ENCODE measurements at regions not wholly inside any gene's neighbourhood (a gene's known extent, or its start where the extent isn't known, plus 50 kb on each side); places are given as distances from the start of the nearest gene placed in this dataset.

DNA sequence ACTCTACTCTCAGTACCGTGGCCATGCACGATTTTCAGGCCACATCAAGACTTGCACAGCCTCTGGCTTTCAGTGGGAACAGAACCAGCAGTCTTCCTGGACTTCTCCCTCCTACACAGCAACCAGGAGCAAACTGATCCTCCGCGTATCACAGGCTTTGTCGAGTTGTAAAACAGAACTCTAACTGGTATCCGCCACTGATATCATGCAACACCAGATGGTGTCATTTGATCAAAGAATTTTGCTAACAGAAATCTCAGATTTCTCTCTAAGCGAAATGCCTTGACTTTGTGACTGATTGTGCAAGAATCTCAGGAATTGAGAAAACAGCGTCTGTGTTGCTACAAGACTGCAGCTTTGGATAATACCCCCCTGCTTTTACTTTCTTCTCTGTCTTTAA lies 85.7 kb downstream of the COPS8 start:
- DNase-seq: no peak

DNA sequence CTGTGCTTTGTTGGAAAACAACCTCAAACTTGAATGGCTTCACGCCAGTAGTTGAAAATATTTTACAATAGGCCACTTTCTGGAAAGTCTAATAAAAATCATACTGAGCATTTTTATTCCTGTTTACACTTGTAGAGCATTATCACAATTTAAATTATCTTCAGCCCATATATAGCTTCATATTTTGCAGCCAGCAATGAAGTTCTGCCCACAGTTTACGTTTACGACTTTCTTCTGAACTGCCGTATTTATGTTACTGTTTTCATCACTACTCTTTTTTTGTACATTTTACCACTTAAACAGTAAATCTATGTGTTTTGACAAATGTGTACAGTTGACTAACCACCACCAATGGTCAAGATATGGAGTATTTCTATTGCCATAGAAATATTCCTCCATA lies 86.2 kb downstream of the COPS8 start:
- no peak for DNase-seq

DNA sequence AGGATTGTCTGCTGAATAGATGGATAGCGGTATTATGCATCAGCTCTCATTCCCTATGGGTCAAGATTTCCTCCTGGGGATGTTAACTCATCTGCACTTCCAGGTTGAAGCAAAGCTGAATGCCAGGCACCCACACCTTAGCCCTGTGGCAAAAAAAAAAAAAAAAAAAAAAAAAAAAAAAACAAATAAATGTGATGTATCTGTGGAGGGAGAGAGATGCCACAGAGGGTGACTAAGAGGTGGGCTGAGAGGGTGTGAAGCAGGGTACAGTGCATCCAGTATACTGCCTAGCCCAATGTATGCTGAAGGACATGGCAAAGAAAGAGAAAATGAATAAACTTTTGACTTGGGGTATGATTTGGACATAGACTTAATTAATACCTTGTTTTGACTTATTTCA lies 91.4 kb downstream of the COPS8 start:
- DNase-seq: no peak

DNA sequence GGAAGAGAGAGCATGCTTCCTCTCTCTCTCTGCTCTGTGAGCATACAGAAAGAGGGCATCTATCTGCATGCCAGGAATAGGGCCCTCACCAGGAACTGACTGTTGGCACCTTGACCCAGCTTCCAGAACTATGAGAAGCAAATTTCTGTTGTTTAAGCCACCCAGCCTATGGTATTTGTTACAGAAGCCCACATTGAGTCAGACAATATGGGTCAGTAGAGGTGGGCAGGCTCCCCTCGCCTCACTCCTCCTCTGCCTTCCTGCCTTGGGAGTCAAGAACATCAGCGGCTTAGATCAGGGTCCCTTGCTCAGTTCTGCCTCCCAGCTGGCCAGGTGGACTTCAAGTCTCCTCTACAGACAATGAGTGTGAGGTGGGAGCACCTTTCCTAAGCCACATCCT lies 92.3 kb downstream of the COPS8 start:
- no peak for DNase-seq

DNA sequence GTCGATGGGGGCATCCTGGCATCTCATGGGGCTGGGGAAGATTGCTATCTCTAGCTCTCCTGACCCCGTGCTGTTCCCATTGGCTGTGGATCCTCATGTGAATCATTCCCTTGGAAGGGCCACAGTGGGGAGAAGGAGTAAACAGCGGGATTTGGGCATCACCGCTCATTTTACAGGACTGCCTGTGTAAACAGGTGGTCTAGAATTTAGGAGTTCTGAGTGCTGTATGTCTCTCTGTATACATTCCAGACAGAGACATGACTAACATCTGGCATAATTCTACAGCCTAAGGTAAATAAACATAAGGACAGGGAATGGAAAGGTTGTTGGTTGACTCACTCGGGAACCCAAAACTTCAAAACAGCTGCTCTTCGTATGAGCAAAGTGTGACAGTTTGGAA lies 92.7 kb downstream of the COPS8 start:
- DNase-seq: no peak

DNA sequence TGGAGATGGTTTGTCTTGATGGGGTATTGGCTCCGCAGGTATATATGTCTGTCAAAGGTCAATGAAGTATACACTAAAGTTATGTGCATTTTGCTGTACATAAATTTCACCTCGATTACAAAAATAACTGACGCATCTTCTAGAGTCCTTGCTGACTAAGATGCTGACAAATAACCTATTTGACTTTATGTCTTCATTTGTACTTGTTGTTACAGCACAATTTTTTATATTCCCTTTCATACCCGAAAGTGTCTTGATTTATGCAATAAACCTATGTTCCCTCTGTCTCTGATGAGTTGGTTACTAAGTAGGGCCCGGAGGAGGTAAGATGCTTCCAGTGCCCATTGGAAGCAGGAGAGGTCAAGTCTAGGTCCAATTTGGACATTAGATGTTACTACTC lies 93.5 kb downstream of the COPS8 start:
- no peak for DNase-seq

DNA sequence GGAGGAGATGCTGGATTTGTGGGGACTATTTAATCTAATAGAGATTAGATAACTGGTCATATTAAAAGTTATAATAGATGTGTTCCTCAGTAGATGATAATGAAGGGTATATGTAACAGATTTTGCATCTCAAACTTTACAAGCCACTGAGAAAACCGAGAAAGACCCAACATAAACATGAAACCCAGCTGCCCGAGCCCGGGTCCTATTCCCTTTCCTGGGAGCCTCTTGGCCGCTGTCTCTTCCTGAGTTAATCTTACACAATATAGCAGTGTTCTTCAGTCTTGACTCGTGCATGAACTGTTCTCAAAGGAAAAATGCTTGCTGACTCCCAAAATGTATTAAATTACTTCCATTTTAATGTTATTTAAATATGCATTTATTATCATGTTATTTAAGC lies 94.5 kb downstream of the COPS8 start:
- DNase-seq: no peak

DNA sequence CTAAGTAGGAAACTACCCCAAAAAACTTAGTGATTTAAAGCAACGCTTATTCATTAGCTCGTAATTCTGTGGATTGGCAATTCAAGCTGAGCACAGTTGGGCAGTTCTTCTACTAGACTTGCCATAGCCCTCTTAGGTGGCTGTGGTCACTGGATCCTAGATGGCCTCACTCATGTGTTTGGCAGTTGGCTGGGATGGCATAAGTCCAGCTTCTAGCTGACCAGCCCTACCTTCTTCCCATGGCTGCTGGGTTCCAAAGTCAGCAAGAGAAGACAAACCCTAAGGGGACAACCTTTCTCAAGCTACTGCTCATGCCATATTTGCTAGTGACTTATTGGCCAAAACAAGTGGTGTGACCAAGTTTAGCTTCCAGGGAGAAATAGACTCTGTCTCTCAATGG lies 95.3 kb downstream of the COPS8 start:
- no peak for DNase-seq

DNA sequence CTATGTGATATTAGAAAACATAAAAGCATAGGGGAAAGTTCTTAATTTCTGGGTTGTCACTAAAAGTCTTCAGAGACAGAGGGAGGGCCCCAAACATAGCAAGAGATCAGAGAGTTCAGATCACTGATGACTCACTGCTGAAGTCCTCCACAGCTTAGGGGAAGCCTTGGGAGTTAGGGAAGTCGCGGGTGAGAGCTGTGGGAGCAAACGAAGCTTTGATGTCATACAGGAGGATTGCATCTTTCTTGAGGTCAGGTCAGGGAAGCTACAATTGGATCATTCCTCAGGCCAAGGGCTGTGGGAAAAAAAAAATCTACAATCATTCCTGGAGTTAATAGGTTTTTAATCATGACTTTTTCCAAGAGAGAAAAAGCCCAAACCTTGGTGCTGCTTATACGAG lies 96.2 kb downstream of the COPS8 start:
- no peak for DNase-seq

DNA sequence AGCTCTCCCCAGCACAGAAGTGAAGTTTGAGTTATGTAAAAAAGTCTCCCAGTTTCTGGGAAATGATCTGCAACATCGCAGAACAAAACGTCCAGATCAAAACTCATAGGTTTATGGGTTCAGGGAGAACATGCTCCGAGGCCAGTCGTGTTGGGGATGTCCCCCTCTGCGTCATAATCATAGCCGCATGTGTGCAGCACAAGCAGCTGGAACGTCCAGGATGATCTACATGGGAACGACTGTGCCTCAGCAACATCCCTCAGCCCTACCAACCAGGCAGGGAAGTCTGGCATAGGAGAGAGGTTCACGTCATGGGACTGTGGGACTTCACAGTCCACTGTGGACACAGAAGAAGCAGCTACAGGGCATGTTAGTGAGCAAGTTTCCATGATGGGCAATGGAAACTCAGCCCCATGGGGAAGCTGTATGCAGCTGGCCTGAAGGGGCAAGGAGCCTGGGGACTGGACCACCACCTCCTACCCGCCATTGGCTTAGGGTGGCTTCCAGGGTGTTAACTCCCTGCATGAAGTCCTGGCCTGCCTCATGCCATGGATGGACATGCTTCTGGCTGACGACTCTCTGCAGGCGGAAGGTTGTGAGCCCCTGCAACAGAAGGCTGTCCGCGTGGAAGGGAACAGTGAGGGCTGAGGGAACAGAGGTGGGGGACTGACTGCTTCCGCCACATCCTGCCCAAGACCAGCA lies 96.9 kb downstream of the COPS8 start:
- no peak for DNase-seq

DNA sequence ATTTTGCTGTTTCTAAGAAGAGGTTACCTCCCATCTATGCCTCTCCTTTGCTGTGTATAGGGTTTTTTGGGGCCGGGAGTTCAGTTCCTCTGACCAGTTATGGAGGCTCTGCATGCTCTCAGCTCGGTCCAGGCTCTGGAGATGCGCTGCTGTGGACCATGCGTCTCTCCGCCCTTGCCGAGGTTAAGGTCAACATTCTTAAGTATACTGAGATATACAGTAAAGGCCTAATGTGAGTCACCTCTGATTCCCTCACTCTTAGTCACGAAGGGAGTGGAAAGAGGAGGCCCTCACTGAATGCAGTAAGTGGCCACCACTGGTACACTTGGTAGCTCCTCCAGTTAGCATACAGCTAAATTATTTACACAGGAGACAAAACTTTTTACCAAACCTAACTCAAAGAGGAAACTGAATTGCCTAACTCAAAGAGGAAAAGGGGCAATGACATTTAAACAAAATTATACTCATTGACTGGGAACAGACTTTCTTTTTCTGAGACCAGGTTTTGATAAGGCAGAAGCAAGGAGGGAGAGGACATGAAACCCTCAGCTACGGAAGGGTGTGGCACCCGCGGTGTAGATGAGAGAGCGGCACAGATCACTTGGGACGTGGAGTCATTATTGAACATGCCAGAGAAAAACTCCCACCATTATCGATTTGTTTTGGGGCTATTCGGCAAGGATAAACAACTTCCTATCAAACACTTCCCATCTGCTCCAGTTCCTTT lies 98.7 kb downstream of the COPS8 start:
- DNase-seq: no peak

DNA sequence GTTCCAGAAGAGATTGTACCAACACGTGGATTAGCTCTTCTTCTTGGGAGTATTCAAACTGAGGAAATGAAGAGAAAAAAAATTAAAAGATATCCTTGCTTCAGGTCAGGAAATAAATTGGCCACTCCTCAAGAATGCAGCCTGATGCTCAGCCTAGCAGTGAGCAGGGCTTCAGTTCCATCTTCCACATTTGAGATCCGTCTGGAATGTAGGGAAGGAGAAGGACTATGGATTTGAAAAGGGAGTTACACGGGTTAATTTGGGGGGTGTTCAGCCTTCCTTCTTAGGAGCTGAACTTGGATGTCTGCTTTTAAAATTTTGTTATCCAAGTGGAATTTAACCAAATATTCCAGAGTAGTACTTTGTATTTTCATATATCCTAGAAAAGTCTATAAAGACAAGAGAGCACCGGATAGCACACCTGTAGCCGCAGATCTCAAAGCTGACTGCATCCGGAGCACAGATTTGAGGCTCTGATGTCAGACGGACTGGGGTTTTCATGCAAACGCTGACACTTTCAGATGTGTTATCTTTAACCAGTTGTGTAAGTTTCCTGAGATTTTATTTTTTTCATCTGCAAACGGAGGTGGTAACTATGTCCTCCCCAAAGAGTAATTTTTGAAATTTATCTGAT lies 99.3 kb downstream of the COPS8 start:
- no peak for DNase-seq

DNA sequence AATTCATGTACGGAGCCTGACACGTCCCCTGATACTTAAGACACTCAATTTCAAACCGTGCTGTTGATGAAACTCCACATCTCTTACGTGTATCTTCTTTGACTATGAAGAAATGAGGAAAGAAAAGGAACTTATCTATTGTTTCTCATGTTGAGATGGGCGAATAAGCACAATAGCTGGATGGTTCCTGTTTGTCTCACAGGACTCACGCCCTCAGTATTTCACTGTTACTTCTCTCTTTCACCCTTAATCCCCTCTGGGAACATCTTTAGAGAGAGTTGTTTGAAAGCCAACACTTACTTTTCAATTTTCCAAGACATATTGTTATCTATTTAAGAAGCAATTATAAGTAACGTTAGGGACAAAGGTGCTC lies 99.8 kb downstream of the COPS8 start:
- no peak for DNase-seq

DNA sequence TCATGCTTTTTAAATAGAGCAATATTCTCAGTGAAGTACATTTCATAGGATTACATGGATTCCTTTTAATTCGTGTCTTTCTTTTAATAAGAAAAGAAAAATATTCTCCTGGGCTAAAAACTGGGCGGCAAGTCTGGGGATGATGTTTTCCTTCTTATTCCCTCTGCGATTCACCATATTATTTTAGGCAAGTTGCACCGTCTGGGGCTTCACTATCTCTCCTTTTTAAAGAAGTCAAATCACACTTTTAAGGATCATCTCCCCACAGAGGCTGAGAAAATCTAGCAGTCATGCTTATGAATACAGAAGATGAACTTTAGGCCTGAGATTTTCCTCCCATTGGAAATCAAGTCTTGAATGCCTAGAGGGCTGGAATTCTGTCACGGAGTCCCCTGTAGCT lies 104.1 kb downstream of the COPS8 start:
- DNase-seq: no peak

DNA sequence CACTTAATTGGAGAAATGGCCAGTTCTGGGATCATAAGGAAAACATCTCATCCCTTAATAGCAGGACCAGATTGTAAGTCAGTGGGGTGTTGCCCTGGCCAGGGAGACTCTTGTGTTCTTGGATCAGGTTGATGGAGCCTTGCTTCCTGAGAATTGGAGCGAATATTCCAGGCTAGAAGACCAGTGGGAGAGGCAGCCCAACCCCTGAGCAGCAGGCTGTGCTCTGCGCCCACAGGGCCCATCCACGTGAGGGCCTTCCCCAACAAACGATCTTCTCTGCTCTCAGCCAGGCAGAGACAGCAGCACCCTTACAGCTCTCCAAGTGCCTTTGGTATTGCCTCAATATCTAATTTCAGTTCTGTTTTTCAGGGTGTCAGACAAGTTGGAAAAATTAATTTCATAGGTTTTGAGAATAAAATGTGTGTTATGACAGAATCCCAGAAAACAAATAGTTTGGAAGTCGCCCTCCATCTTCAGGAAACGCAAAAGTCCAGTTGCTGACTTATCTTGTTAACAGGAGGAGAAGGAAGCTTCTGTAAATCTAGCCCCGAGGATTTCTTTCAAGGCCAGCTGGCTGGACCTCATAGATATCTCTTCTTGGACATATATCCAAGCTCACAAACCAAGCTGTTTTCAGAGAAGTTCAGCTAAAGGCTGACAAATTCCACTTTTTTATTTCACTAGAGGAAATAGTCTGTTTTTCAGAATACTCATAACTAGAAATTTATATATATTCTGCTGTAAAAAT lies 105.5 kb downstream of the COPS8 start:
- DNase-seq: no peak

DNA sequence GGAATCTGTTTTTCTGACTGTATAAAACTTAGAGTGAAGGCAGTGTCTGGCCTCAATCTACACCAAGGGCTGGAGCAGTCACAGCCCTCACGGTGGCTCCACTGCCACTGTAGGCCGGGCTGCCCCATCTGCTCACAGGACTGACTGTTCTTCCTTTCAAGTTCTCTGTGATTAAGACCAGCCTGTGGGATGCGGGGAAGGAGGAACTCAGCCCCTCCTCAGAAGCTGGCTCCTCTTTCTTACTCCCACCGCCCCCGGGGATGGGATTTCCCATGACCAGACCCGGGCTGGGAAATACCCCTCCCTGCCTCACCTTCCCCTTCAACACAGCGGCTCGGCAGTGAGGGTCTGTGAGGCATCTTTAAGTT lies 106.0 kb downstream of the COPS8 start:
- no peak for DNase-seq

DNA sequence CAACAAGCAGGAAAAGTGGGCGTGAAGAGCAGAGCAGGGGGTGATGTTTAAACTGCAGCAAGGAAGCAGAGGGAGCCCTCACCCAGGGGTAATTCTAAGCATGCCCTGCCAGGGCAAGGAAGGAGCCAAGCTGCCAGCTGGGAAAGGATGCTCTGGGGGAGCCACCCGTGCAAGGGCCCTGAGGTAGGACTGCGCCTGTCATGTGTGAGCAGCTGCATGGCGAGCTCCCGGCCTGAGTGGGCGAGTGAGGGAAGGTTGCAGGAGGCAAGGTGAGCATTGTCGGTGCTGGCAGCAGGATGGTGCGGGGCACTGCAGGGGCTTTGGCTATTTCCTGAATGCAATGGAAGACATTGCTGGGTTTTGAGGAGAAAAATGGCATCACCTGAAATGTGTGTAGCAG lies 107.2 kb downstream of the COPS8 start:
- no peak for DNase-seq

DNA sequence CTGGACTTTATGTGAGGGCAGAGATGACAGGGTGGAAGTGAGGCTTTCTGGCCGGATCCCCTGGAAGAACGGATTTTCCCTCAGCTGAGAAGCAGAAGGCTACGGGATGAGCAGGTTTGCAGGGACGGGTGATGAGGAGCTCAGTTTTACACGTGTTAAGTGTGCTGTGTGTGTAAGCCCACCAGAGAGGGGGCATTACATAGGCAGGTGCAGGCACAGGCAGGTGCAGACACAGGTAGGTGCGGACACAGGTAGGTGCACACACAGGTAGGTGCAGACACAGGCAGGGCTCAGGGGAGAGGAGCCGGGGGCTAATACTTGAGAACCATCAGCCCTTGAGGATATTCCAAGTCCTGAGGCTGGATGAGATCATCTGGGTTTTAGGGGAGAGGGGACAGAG lies 107.7 kb downstream of the COPS8 start:
- no peak for DNase-seq

DNA sequence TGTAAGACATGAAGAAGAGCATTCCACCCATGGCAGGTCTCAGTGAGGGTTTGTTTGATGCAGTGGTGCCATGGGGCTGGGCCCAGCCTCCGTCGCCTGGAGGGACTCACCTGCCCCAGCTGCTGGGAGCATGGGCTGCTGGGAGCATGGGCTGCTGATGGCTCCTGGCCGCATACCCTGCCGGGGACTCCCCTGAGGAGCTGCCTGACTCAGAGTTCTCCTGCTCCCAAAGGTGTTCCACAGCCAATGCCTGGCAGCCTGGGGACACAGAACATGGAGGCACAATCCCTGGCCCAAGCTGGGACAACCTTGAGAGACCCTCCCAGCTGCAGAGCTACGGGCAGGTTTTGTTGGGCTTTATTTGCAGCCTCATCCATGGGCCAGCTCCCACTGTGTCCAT lies 108.4 kb downstream of the COPS8 start:
- DNase-seq: no peak

DNA sequence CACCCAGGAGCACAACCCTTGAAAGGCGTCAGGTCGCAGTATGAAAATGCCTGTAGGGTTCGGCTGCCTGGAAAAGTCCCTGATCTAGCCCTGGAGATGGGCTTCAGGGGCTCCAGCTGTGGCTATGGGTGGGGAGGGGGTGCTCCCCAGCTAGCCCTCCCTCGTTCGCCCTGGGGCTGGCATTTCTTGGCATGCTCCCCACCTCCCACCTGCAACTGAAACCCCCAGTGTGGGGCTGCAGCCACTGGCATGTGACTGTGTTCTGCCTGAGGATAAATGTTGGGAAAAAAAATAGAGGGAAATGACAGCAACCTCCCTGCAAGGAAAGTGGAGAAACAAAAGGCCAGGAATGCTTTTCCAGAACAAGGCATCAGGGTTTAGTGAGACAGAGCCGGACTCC lies 109.2 kb downstream of the COPS8 start:
- DNase-seq: no peak

DNA sequence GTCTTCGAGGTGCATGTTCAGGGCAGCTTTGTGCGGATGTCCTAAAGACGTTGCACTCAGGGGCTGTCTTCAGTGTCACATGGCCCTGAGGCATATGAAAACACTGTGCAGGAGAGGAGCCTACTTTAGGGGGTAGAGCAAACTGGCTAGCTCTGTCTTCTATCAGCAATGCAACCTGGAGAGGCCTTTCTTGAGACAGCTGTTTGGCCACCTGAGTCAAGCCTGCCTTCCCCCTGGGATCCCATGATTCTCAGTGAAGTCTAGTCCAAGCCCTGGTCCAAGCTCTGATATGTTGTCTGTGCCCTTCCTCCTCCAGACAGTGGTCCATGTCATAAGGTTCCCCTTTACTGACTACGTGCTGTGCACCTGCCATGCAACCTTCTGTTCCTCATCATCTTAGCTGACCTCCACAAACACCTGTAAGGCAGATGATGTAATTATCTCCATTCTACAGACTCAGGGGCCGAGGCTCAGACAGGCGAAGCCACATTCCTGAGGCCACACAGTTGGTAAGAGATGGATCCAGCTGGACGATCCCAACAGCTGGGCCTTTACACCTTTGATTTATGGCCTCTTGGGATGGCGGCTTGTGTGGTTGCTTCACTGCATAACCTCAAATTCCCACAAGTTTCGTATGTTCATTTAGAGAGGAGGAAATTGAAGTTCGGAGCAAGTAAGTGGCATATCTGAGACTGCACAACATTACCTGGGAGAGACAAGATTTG lies 109.9 kb downstream of the COPS8 start:
- no peak for DNase-seq

DNA sequence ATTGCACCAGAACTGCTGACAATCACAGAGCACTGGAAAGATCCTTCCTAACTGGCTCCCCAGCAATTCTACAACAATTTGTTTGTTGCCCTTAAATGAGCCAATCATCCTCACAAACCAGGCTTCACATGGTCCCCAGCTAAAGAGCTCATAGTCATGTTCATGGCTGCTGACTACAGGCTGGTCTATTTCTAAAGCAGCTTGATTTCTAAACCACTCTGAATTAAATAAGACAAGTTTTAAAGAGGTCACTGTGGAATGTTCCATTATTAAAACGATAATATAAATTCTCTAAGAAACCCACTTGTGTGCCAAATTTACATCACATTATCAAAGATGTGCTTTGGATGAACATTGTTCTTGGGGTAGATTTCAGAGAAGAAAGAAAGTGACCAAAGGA lies 110.7 kb downstream of the COPS8 start:
- DNase-seq: no peak

Data from retina (tissue), 1 donor.